ENCODE measurements at regions not wholly inside any gene's neighbourhood (a gene's known extent, or its start where the extent isn't known, plus 50 kb on each side); places are given as distances from the start of the nearest gene placed in this dataset.
"Not testable (repeated sequence)": the region's sequence is repeated elsewhere in the genome, so short reads cannot be mapped to it uniquely, and the experiment has no call there.

GRCh38 chr12:63406781-63407180, 255.8 kb upstream of the AVPR1A start:
- no peak for DNase-seq

- DNase-seq, result no peak
Measured at GRCh38 chr12:63404611-63405010, 253.6 kb upstream of the AVPR1A start.

- no peak for DNase-seq
Measured at GRCh38 chr12:63403256-63403655, 252.3 kb upstream of the AVPR1A start.

GRCh38 chr12:63400718-63401117, 249.7 kb upstream of the AVPR1A start:
- no peak for DNase-seq

GRCh38 chr12:63400318-63400717, 249.3 kb upstream of the AVPR1A start:
- no peak for DNase-seq

GRCh38 chr12:63397807-63398206, 246.8 kb upstream of the AVPR1A start:
- DNase-seq, result no peak

GRCh38 chr12:63396135-63396534, 245.1 kb upstream of the AVPR1A start:
- DNase-seq, result no peak

GRCh38 chr12:63394983-63395382, 244.0 kb upstream of the AVPR1A start:
- DNase-seq, result no peak

- DNase-seq, result no peak
Measured at GRCh38 chr12:63394349-63394748, 243.3 kb upstream of the AVPR1A start.

GRCh38 chr12:63389211-63389610, 238.2 kb upstream of the AVPR1A start:
- no peak for DNase-seq

- DNase-seq, result no peak
Measured at GRCh38 chr12:63387771-63388170, 236.8 kb upstream of the AVPR1A start.

- no peak for DNase-seq
Measured at GRCh38 chr12:63382930-63383329, 231.9 kb upstream of the AVPR1A start.

GRCh38 chr12:63362791-63363190, 211.8 kb upstream of the AVPR1A start:
- DNase-seq, result no peak

GRCh38 chr12:63362166-63362565, 211.2 kb upstream of the AVPR1A start:
- no peak for DNase-seq

- DNase-seq, result no peak
Measured at GRCh38 chr12:63354969-63355368, 204.0 kb upstream of the AVPR1A start.

- no peak for DNase-seq
Measured at GRCh38 chr12:63353559-63353958, 202.6 kb upstream of the AVPR1A start.

- DNase-seq, result no peak
Measured at GRCh38 chr12:63351370-63351769, 200.4 kb upstream of the AVPR1A start.

- DNase-seq, result no peak
Measured at GRCh38 chr12:63348556-63348955, 197.6 kb upstream of the AVPR1A start.

GRCh38 chr12:63337158-63337557, 186.2 kb upstream of the AVPR1A start:
- DNase-seq, result not testable (repeated sequence)

GRCh38 chr12:63326260-63326659, 175.3 kb upstream of the AVPR1A start:
- DNase-seq, result no peak

GRCh38 chr12:63325757-63326156, 174.8 kb upstream of the AVPR1A start:
- no peak for DNase-seq

- DNase-seq, result no peak
Measured at GRCh38 chr12:63323942-63324341, 172.9 kb upstream of the AVPR1A start.

GRCh38 chr12:63321373-63321772, 170.4 kb upstream of the AVPR1A start:
- no peak for DNase-seq

- DNase-seq, result no peak
Measured at GRCh38 chr12:63319936-63320633, 169.1 kb upstream of the AVPR1A start.

GRCh38 chr12:63319386-63319785, 168.4 kb upstream of the AVPR1A start:
- DNase-seq, result no peak

All from NCI-H1417 treated with DMSO at 0.1 percent for 48 hours (cell line).